Dermis blood vessel endothelial cell (primary cell): ENCODE measurements at regions not wholly inside any gene's neighbourhood (a gene's known extent, or its start where the extent isn't known, plus 50 kb on each side); places are given as distances from the start of the nearest gene placed in this dataset.

ENCODE experiments used
- DNase-seq: peaks from one replicate; pipeline ENCODE4 v3.0.0; 2010

DNA sequence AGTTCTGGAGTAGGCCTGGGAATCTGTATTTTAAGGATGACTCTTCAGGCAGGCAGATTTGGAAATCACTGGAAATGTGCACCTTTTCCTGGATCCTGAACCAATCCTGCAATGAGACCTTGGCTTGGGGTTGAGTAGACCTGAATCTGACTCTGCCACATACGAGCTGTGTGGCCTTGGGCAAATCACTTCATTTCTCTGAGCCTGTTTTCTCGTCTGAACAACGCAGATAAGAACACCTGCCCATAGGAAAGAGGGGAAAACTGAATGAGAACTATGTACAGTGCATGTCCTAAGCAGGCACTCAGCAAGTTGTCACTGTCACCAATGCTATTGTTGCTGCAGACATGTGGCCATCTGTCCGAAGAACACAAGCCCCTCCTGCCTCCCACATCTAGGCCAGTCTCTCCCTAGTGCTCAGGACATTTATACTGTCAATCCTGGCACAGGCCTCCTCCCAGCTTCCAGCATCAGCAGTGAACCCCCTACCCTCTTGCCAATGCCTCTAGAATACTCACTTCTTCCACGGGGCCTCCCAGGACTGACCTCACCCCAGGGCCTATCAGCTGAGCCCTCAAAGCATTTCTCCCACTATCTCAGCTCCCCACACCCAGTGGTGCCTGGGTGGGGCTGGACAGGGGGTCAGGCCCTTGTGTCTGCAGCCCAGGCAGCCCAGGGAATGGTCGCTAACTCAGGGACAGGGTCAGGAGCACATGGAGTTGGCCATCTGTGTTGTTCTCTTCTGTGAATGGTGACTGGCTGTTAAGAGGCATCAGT is 88.8 kb upstream of the ZBTB40 start:
- DNase-seq: no peak

DNA sequence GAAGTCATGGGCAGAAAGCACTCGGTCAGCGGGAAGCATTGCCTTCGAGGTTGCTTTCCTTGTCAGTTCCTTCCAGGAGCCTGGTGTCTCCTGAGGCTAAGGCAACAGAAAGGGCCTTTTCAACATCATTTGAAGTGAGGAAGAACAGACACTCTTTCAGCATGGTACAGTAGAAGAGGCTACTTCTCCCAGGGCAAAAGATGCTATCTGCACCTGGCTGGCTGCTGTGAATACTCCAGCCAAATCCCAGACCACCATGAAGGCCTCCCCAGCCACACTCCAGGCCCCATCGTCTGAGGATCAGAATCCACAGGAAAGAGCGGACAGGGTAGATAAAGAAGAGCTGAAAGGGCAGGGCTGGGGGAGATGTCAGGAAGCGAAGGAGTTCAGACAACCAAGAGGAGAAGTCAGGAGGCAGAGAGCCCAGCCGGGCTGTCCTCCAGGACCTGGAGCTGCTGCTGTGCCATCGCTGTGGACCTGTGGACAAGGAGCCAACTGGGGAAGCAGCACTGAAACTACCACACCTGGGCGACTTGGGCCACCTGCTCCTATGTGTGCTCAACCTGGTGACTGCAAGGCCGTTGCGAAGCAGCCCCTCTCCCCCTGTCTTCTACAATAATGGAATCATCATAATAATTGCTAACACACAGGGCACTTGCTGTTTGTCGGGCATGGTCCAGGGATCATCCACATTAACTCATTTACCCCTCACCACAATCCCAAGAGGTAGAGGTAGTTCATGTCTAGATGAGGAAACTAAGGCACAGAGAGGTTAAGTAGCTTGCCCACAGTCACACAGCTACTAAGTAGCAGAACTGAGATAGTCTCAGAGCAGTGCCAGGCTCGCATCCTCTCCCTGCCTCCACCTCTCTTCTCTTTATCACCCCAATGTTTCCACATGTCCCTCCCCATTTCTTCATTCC is 88.0 kb upstream of the ZBTB40 start:
- no peak for DNase-seq

DNA sequence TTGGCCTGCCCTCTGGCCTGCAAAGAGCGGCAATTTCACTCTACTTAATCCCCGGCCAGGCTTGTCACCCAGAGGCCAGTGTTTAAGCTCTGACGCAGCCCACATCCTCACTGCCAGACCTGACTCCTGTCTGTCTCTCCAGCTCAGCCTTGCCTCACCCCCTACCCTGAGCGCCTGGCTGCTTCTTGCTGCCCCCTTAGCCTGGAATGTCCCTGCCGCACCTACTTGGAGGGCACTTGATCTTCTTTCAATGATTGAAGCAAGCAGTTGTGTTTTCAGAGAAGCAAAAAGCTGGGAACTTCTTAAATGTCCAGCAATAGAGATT is 87.4 kb upstream of the ZBTB40 start:
- no peak for DNase-seq

DNA sequence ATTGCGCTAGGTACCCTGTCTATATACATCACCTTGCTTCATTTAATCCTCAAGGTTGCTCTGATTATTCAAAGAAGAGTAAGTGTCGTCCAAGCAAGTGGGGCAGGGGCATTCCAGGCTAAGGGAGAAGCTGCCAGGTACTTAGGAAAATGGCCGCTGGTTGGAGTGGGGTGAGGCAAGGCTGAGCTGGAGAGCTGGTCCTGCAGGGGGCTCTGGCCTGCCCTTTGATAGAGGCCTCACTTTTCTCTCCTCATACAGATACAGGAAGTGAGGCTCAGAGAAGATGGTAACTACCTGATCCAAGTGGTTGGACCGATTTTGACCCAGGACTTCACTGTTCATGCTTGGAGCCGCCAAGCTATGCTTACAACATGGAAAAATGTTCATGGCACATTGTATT is 86.9 kb upstream of the ZBTB40 start:
- DNase-seq: no peak

- no peak for DNase-seq
Measured at GRCh38 chr1:22365331-22366295, 86.0 kb upstream of the ZBTB40 start.

DNA sequence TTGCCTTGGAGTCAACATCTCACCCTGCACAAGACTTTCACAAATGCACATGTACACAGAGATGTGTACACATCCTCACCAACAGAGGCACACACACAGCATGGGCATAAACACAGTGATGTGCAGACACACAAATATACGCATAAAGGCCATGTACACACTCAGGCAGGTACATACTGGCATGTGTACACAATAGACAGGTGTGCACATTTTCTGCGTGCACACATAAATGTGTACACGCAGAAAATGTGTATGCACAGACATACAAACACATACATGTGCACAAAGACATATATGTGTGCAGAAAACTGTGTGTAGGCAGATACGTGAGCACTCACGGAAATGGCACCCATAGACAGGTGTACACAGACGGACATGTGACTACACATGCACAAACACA is 85.3 kb upstream of the ZBTB40 start:
- DNase-seq: no peak

- DNase-seq: no peak
Measured at GRCh38 chr1:22368125-22368524, 83.5 kb upstream of the ZBTB40 start.

- DNase-seq: no peak
Measured at GRCh38 chr1:22369294-22370189, 82.1 kb upstream of the ZBTB40 start.

GRCh38 chr1:22370190-22370498 is 81.5 kb upstream of the ZBTB40 start:
- DNase-seq: no peak

DNA sequence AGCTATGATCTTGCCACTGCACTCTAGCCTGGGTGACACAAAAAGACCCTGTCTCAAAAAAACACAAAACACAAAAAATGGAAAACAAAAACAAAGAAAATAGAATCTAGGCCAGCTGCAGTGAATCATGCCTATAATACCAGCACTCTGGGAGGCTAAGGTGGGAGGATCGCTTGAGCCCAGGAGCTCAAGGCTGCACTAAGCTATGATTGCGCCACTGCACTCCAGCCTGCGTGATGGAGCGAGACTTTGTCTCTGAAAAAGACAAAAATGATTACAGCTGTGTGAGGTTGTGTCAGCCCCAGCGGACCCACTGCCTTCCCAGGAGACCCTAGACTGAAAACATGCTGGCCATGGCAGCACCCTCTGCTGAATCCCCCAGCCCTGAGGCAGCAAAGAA is 80.2 kb upstream of the ZBTB40 start:
- DNase-seq: no peak

- no peak for DNase-seq
Measured at GRCh38 chr1:22373252-22373651, 78.4 kb upstream of the ZBTB40 start.

DNA sequence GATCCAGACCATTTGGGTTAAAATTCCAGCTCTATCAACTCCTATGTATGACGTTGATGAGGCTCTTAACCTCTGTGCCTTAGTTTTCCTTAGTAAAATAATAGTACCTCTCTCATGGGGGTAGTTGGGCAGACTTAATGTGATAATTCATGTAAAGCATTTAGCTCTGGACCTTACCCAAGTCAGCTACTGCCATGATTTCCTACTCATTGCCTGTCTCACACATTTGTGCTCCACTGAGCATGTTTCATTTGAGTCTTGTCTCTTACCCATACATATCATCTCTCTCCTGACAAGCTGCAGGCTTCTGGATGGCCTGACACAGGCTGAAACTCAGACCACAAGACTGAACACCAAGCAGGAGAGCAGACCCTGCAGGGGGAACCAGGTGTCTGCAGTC is 77.7 kb upstream of the ZBTB40 start:
- no peak for DNase-seq

DNA sequence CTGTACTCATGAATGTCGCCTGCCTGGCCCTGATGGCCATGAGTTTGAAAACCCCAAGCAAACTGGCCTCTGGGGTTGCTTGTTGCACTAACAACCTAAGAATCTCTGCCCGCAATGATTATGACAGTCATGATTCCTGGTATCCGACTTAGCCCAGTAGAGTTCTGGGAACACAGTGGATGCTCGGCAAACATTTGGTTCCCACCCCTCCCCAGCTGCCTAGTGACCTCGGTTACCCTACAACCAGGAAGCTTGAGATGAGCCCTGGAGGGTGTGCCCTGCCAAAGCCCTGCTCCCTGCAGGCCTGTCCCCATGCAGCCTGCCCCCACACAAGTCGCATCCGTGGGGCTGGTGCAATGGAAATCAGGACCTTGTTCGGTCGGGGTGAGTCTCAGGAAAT is 76.0 kb upstream of the ZBTB40 start:
- no peak for DNase-seq

DNA sequence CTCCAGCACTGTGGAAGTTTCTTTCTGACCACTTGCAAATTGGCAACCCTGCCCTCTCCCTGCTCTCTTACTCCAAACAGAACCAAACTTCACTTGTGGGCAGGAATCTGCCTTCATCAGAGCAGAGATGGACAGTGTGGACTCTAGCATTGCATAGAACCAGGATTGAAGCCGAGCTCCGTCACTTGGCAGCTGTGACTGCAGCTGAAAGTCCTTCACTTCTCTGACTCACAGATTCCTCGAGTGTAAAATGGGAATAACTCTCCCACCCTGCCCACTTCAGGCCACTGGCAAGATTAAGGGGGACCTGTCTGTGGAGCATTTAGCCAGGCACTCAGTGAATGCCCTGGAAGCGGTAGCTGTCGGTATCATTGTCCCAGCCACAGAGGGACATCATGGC is 75.7 kb upstream of the ZBTB40 start:
- no peak for DNase-seq

- no peak for DNase-seq
Measured at GRCh38 chr1:22376546-22376945, 75.1 kb upstream of the ZBTB40 start.

- no peak for DNase-seq
Measured at GRCh38 chr1:22376976-22377375, 74.7 kb upstream of the ZBTB40 start.

DNA sequence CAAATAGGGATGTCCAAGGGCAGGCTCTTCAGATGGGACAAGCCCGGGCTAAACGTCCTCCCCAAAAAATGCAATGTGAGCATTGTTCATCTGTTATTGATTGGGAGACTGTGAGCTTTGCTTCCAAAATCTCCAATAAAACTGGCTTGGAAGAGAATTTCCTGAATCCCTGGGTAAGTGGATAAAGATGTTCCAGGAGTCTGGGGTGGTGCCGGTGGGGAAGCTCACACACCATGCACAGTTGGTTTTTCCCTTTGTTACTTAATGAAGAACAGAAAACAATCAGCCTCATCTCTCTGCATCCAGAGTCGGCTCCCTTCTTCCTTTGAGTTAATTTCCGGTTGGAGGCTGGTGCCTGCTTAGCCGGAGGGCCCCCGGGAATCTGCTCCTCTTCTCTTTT is 72.1 kb upstream of the ZBTB40 start:
- no peak for DNase-seq

DNA sequence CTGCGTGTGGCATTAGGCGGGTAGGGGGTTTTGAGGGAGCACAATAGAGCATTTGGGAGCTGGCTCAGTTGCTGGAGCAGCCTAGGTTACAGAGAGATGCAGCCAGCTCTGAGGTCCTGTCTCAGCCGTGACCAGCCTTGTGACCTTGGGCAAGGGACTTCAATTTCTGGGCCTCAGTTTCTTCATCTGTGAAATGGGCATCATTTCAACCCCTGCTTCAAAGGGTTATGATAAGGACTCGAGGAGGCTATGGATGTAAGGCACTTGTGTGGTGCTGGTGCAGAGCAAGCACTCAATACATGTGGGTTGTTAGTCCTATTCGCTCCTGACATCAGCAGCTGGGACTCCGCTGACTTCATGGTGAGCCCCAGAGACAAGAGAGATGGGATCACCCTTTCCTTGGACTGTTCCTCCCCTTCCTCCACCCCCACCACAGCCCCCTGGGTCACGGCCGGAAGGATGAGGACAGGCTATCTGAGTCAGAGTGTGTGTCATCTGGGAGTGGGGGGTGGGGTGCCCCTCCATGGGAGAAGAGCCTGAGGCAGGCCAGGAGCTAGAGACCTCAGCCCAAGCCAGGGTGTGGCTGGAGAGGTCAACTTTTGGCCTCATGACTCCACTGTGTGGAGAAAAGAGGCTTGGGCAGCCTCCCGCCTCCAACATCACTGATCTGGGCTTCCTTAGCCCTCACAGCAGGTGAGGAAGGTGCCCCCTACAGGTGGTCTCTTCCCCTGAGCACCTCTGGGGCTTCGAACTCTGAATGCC is 71.4 kb upstream of the ZBTB40 start:
- no peak for DNase-seq

DNA sequence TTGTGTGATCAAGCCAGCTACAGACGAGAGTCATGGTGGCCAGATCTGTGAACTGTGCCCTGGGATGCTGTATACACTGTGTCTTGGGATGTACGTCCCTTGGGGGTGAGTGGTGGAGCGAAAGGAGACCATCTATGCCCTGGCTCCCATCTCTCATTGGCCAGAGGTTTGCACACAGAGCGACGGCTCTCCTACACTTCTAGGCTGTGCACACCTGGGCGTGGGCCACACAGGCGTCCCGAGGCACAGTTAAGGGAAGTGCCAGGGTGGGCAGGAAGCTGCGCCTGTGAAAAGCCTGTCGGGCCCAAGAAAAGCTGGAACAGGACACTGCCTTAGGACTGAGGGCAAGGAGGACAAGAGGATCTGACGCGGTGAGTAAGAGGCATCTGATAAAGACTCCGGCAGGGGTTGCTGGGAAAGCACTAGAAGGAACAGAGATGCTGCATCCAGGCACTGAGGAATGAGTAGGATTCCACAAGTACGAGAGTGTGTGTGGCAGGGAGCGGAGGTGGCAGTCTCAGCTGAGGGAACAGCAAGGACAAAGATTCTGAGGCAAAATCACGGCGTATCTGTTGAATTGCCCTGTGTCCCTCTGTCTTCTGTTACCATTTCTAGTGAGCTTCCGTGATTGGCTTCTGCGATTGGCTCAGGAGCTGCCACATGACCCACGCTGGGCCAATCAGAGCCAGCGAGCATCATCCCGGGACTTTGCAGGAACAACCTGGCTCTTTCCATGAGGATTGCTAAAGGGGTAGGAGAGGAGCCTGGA is 67.9 kb upstream of the ZBTB40 start:
- DNase-seq: no peak

GRCh38 chr1:22385537-22385936 is 66.1 kb upstream of the ZBTB40 start:
- DNase-seq: no peak

DNA sequence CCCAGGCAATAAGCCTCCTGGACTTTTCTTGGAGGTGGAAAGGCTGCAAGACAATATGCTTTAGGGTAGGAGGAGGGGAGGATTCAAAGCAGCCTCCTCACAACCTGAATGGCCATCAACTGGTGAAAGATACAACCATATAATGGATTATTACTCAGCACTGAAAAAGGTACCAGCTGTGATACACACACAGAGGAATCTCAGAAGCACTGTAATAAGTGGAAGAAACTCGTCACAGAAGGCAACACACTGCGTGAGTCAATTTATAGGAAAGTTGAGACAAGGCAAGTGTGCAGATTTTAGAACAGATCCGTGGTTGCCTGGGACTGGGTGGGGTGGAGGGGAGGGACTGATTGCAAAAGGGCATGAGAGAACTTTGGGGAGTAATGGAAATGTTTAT is 64.9 kb upstream of the ZBTB40 start:
- no peak for DNase-seq
